K562 (cell line): ENCODE measurements at regions not wholly inside any gene's neighbourhood (a gene's known extent, or its start where the extent isn't known, plus 50 kb on each side); places are given as distances from the start of the nearest gene placed in this dataset.
A peak's percentile ranks its signal among the peaks of the same experiment; 100 is the strongest.

Experiments used
- CBFA2T3 ChIP-seq: fragments of 450-650 bp; IDR thresholded peaks from 2 replicates; pipeline ENCODE4 v1.6.1; 2017
- CBX2 ChIP-seq: fragments of 200-600 bp; sonication (generic); IDR thresholded peaks from one replicate; pipeline ENCODE4 v1.6.1; 2012; ENCODE audit warnings: mild to moderate bottlenecking, low read length, inconsistent platforms; ENCODE audit not compliant: insufficient read depth, poor library complexity, severe bottlenecking
- FOXP4 ChIP-seq: sonication (generic); formaldehyde crosslinking; IDR thresholded peaks from 2 replicates; pipeline ENCODE4 v1.8.0; 2022; ENCODE audit warnings: mild to moderate bottlenecking, missing genetic modification reagents, borderline replicate concordance
- HMBOX1 ChIP-seq: sonication (generic); IDR thresholded peaks from 2 replicates; pipeline ENCODE4 v1.6.1; 2016
- ILF3 ChIP-seq: fragments of 450-650 bp; IDR thresholded peaks from 2 replicates; pipeline ENCODE4 v1.6.1; 2018; ENCODE audit warnings: antibody characterized with exemption, mild to moderate bottlenecking, moderate library complexity, borderline replicate concordance
- MAX ChIP-seq: sonication (generic); formaldehyde crosslinking; IDR thresholded peaks from 2 replicates; pipeline ENCODE4 v1.9.0; 2022; ENCODE audit warnings: mild to moderate bottlenecking, missing genetic modification reagents
- MEIS2 ChIP-seq: fragments of 450-650 bp; IDR thresholded peaks from 2 replicates; pipeline ENCODE4 v1.6.1; 2014; ENCODE audit warnings: mild to moderate bottlenecking; ENCODE audit not compliant: partially characterized antibody
- NFATC3 ChIP-seq: fragments of 450-650 bp; IDR thresholded peaks from 2 replicates; pipeline ENCODE4 v1.6.1; 2017; ENCODE audit warnings: mild to moderate bottlenecking
- TRIM28 ChIP-seq: fragments of 450-650 bp; IDR thresholded peaks from 2 replicates; pipeline ENCODE4 v1.6.1; 2017
- ZNF24 ChIP-seq: fragments of 450-650 bp; IDR thresholded peaks from 2 replicates; pipeline ENCODE4 v1.6.1; 2016
- TF ChIP-seq, protein P1 (sequence below): fragments of 450-650 bp; IDR thresholded peaks from 2 replicates; pipeline ENCODE4 v1.6.1; 2016; ENCODE audit warnings: mild to moderate bottlenecking, moderate library complexity
- TF ChIP-seq, protein P2 (sequence below): fragments of 250-450 bp; sonication (Bioruptor Pico); IDR thresholded peaks from 2 replicates; pipeline ENCODE4 v1.8.0; 2022; ENCODE audit warnings: inconsistent platforms

DNA sequence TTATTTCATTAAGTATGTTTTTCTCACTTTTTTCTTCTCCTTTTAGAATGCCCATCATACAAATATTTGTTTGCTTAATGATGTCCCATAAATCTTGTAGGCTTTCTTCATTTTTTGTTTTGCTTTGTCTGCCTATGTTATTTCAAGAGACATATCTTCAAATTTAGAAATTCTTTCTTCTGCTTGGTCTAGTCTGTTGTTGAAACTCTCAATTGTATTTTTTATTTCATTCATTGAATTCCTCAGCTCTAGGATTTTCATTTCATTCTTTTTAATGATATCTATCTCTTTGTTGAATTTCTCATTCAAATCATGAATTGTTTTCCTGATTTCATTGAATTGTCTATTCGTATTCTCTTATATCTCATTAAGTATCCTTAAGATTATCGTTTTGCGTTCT, 125.1 kb upstream of the VIPR2 start (continued):
- TF ChIP-seq, protein P1, sequence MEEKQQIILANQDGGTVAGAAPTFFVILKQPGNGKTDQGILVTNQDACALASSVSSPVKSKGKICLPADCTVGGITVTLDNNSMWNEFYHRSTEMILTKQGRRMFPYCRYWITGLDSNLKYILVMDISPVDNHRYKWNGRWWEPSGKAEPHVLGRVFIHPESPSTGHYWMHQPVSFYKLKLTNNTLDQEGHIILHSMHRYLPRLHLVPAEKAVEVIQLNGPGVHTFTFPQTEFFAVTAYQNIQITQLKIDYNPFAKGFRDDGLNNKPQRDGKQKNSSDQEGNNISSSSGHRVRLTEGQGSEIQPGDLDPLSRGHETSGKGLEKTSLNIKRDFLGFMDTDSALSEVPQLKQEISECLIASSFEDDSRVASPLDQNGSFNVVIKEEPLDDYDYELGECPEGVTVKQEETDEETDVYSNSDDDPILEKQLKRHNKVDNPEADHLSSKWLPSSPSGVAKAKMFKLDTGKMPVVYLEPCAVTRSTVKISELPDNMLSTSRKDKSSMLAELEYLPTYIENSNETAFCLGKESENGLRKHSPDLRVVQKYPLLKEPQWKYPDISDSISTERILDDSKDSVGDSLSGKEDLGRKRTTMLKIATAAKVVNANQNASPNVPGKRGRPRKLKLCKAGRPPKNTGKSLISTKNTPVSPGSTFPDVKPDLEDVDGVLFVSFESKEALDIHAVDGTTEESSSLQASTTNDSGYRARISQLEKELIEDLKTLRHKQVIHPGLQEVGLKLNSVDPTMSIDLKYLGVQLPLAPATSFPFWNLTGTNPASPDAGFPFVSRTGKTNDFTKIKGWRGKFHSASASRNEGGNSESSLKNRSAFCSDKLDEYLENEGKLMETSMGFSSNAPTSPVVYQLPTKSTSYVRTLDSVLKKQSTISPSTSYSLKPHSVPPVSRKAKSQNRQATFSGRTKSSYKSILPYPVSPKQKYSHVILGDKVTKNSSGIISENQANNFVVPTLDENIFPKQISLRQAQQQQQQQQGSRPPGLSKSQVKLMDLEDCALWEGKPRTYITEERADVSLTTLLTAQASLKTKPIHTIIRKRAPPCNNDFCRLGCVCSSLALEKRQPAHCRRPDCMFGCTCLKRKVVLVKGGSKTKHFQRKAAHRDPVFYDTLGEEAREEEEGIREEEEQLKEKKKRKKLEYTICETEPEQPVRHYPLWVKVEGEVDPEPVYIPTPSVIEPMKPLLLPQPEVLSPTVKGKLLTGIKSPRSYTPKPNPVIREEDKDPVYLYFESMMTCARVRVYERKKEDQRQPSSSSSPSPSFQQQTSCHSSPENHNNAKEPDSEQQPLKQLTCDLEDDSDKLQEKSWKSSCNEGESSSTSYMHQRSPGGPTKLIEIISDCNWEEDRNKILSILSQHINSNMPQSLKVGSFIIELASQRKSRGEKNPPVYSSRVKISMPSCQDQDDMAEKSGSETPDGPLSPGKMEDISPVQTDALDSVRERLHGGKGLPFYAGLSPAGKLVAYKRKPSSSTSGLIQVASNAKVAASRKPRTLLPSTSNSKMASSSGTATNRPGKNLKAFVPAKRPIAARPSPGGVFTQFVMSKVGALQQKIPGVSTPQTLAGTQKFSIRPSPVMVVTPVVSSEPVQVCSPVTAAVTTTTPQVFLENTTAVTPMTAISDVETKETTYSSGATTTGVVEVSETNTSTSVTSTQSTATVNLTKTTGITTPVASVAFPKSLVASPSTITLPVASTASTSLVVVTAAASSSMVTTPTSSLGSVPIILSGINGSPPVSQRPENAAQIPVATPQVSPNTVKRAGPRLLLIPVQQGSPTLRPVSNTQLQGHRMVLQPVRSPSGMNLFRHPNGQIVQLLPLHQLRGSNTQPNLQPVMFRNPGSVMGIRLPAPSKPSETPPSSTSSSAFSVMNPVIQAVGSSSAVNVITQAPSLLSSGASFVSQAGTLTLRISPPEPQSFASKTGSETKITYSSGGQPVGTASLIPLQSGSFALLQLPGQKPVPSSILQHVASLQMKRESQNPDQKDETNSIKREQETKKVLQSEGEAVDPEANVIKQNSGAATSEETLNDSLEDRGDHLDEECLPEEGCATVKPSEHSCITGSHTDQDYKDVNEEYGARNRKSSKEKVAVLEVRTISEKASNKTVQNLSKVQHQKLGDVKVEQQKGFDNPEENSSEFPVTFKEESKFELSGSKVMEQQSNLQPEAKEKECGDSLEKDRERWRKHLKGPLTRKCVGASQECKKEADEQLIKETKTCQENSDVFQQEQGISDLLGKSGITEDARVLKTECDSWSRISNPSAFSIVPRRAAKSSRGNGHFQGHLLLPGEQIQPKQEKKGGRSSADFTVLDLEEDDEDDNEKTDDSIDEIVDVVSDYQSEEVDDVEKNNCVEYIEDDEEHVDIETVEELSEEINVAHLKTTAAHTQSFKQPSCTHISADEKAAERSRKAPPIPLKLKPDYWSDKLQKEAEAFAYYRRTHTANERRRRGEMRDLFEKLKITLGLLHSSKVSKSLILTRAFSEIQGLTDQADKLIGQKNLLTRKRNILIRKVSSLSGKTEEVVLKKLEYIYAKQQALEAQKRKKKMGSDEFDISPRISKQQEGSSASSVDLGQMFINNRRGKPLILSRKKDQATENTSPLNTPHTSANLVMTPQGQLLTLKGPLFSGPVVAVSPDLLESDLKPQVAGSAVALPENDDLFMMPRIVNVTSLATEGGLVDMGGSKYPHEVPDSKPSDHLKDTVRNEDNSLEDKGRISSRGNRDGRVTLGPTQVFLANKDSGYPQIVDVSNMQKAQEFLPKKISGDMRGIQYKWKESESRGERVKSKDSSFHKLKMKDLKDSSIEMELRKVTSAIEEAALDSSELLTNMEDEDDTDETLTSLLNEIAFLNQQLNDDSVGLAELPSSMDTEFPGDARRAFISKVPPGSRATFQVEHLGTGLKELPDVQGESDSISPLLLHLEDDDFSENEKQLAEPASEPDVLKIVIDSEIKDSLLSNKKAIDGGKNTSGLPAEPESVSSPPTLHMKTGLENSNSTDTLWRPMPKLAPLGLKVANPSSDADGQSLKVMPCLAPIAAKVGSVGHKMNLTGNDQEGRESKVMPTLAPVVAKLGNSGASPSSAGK = no peak
- no peak for TF ChIP-seq HMBOX1
- TF ChIP-seq MAX (CRISPR knock-in tag) = no peak
- peak; percentile 81; the same call in 1 of the 2 replicates for TF ChIP-seq TRIM28
- no peak for TF ChIP-seq CBFA2T3
- TF ChIP-seq ILF3 = no peak
- TF ChIP-seq MEIS2 = no peak
- no peak for TF ChIP-seq CBX2
- no peak for TF ChIP-seq NFATC3
- no peak for TF ChIP-seq FOXP4 (CRISPR knock-in tag)
- TF ChIP-seq, protein P2, sequence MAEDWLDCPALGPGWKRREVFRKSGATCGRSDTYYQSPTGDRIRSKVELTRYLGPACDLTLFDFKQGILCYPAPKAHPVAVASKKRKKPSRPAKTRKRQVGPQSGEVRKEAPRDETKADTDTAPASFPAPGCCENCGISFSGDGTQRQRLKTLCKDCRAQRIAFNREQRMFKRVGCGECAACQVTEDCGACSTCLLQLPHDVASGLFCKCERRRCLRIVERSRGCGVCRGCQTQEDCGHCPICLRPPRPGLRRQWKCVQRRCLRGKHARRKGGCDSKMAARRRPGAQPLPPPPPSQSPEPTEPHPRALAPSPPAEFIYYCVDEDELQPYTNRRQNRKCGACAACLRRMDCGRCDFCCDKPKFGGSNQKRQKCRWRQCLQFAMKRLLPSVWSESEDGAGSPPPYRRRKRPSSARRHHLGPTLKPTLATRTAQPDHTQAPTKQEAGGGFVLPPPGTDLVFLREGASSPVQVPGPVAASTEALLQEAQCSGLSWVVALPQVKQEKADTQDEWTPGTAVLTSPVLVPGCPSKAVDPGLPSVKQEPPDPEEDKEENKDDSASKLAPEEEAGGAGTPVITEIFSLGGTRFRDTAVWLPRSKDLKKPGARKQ (CRISPR knock-in tag) = no peak
- TF ChIP-seq ZNF24 = no peak
